Keratinocyte (primary cell): ENCODE measurements at regions not wholly inside any gene's neighbourhood (a gene's known extent, or its start where the extent isn't known, plus 50 kb on each side); places are given as distances from the start of the nearest gene placed in this dataset.
A peak's percentile ranks its signal among the peaks of the same experiment; 100 is the strongest.

Source experiments
- DNase-seq: peaks from one replicate; pipeline ENCODE4 v3.0.0-alpha.2; 2011; ENCODE audit warnings: low read depth, missing footprints, low spot score
- FAIRE-seq: peaks from 2 replicates; lab custom pipeline; 2011; peaks lifted over from hg19 to GRCh38; lab: Jason Lieb, UNC
- H2AFZ ChIP-seq: 2 replicates; pipeline ENCODE4 v1.6.0; 2012; ENCODE audit warnings: low read length, control low read depth, inconsistent platforms; ENCODE audit not compliant: control insufficient read depth
- H3K27ac ChIP-seq: 2 replicates; pipeline ENCODE4 v1.5.1; 2011; ENCODE audit warnings: low read length; ENCODE audit not compliant: control insufficient read depth, insufficient read depth
- H3K27me3 ChIP-seq: 3 replicates; pipeline ENCODE4 v1.6.0; 2011; ENCODE audit warnings: low read length; ENCODE audit not compliant: control insufficient read depth, insufficient read depth; ENCODE audit errors: extremely low read depth
- H3K36me3 ChIP-seq, 2 experiments: 2 replicates in 1 of 2; 3 replicates in 1 of 2; pipeline ENCODE4 v1.5.1; 2011; ENCODE audit warnings: low read length in 2 of 2, mild to moderate bottlenecking in 1 of 2; ENCODE audit not compliant: control insufficient read depth in 2 of 2, insufficient read depth in 2 of 2; ENCODE audit errors: extremely low read depth in 1 of 2
- H3K4me1 ChIP-seq: 3 replicates; pipeline ENCODE4 v1.5.1; 2011; ENCODE audit warnings: low read length; ENCODE audit not compliant: control insufficient read depth, insufficient read depth; ENCODE audit errors: extremely low read depth
- H3K4me2 ChIP-seq: 3 replicates; pipeline ENCODE4 v1.6.0; 2011; ENCODE audit warnings: low read depth, low read length; ENCODE audit not compliant: control insufficient read depth, insufficient read depth; ENCODE audit errors: extremely low read depth
- H3K4me3 ChIP-seq, 3 experiments: fragments of 200-600 bp in 1 of 3; sonication (generic) in 1 of 3; 2 replicates in 2 of 3; 3 replicates in 1 of 3; pipeline ENCODE4 v1.5.1; 2011 to 2016; ENCODE audit warnings: low read length in 3 of 3, mild to moderate bottlenecking in 3 of 3, control low read depth in 2 of 3, inconsistent platforms in 1 of 3, low read depth in 1 of 3, mixed read lengths in 1 of 3, mixed run types in 1 of 3, moderate library complexity in 1 of 3; ENCODE audit not compliant: control insufficient read depth in 2 of 3, insufficient read depth in 2 of 3; ENCODE audit errors: extremely low read depth in 1 of 3
- H3K79me2 ChIP-seq: 2 replicates; pipeline ENCODE4 v1.6.0; 2012; ENCODE audit warnings: low read length; ENCODE audit not compliant: control insufficient read depth, insufficient read depth
- H3K9ac ChIP-seq: 3 replicates; pipeline ENCODE4 v1.6.0; 2011; ENCODE audit warnings: low read length; ENCODE audit not compliant: control insufficient read depth, insufficient read depth; ENCODE audit errors: extremely low read depth
- H3K9me1 ChIP-seq: 3 replicates; pipeline ENCODE4 v1.6.0; 2011; ENCODE audit warnings: low read length; ENCODE audit not compliant: control insufficient read depth, insufficient read depth; ENCODE audit errors: extremely low read depth
- H3K9me3 ChIP-seq: 2 replicates; pipeline ENCODE4 v1.5.1; 2012; ENCODE audit warnings: low read depth, low read length; ENCODE audit not compliant: control insufficient read depth
- H4K20me1 ChIP-seq: 3 replicates; pipeline ENCODE4 v1.6.0; 2011; ENCODE audit warnings: low read length; ENCODE audit not compliant: control insufficient read depth, insufficient read depth; ENCODE audit errors: extremely low read depth
- CTCF ChIP-seq, 3 experiments: IDR thresholded peaks in 1 of 3; conservative IDR thresholded peaks in 1 of 3; optimal IDR thresholded peaks in 1 of 3; 2 replicates in 2 of 3; 3 replicates in 1 of 3; pipeline versions ENCODE3 to v1.5.1; 2011; ENCODE audit warnings: low read length in 3 of 3, mild to moderate bottlenecking in 3 of 3, moderate library complexity in 2 of 3, control low read depth in 1 of 3, inconsistent platforms in 1 of 3; ENCODE audit not compliant: insufficient read depth in 2 of 3; ENCODE audit errors: extremely low read depth in 1 of 3
- EZH2 ChIP-seq: IDR thresholded peaks from one replicate; pipeline ENCODE4 v1.6.1; 2012; ENCODE audit warnings: inconsistent platforms, mild to moderate bottlenecking, low read length, moderate library complexity
- dilution Hi-C: fragments of 300-500 bp; cut with MboI; formaldehyde crosslinking; loops from one replicate; pipeline ENCODE4 v1.7.0; 2020; ENCODE audit warnings: low sequenced_read_pairs; ENCODE audit not compliant: extremely low pct_ligation_motif_present
- small RNA-seq, 3 experiments: library from RNA; depleted of rRNA; stranded (forward); fragments of <200 nt; gene quantifications; one replicate each; pipeline ENCODE3, GENCODE V24; 2012; ENCODE audit warnings: low read depth in 3 of 3, low replicate concordance in 1 of 3; ENCODE audit not compliant: insufficient read length in 3 of 3

GRCh38 chr2:215487002-215487372 lies 51.1 kb upstream of the FN1 start:
- Histone ChIP-seq H3K79me2 (no peaks in the 10 kb centered on the region), H3K9me3 (no peaks in the 10 kb centered on the region), H3K9me1 (no peaks in the 10 kb centered on the region), H3K4me2 (peak overlapping the region; percentile 1), H4K20me1 (no peaks in the 10 kb centered on the region), H3K4me1 (peaks cover 13% of the 10 kb centered on the region), H3K27me3 (no peaks in the 10 kb centered on the region), H2AFZ (peak overlapping the region; percentile 70), H3K9ac (no peak overlapping the region), H3K27ac (peak overlapping the region; percentile 23), H3K36me3 (no peaks in the 10 kb centered on the region), H3K4me3 (no peak overlapping the region)
- no peak for TF ChIP-seq EZH2
- TF ChIP-seq CTCF (optimal IDR thresholded peaks at IDR 0.05 in 1 of 3, IDR thresholded peaks at IDR 0.05 in 1 of 3, conservative IDR thresholded peaks at IDR 0.05 in 1 of 3; ENCODE audit: extremely low read depth in 1 of 3, insufficient read depth in 2 of 3, low read length in 3 of 3), result no peak
- dilution Hi-C loops, result no loop called here
- no peak for DNase-seq
- FAIRE-seq, result peak; percentile 96

- FAIRE-seq (peak; percentile 43), DNase-seq (no peak)
- Histone ChIP-seq H3K4me3 (no peak overlapping the region), H3K9ac (no peak overlapping the region), H3K27ac (peak overlapping the region; percentile 23), H3K9me1 (no peaks in the 10 kb centered on the region), H2AFZ (peak overlapping the region; percentile 70), H3K4me2 (no peak overlapping the region), H4K20me1 (no peaks in the 10 kb centered on the region), H3K36me3 (no peaks in the 10 kb centered on the region), H3K4me1 (peaks cover 13% of the 10 kb centered on the region), H3K9me3 (no peaks in the 10 kb centered on the region), H3K79me2 (no peaks in the 10 kb centered on the region), H3K27me3 (no peaks in the 10 kb centered on the region)
- TF ChIP-seq EZH2 (no peak), CTCF (optimal IDR thresholded peaks at IDR 0.05 in 1 of 3, IDR thresholded peaks at IDR 0.05 in 1 of 3, conservative IDR thresholded peaks at IDR 0.05 in 1 of 3; ENCODE audit: extremely low read depth in 1 of 3, insufficient read depth in 2 of 3, low read length in 3 of 3) (no peak)
- dilution Hi-C loops, result no loop called here
Observed at GRCh38 chr2:215486291-215487001, 50.6 kb upstream of the FN1 start.

Small RNA genes in the stretch of these regions (small RNA-seq; reads per million reads assigned to genes)
- gene AC093850.1, result 0 reads per million in 3 experiments
